ENCODE measurements at regions not wholly inside any gene's neighbourhood (a gene's known extent, or its start where the extent isn't known, plus 50 kb on each side); places are given as distances from the start of the nearest gene placed in this dataset.

DNA sequence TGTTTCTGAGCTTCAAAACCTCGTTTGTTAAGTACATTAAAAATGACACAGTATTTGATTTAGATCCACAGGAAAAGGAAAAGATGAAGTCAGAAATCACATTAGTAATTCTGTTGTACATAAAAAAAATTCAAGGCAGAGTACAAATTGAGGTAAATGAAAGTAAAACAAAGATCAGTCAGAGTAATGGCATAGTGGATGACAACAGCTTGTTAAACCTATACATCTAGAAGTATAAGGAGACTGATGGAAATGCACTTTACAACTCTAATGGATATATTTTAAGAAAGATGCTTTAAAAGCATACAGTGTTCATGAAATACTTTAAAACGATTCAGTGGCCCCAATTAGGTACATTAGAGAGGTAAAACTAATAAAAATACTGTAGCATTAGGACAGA lies 631.3 kb upstream of the SEMA6A start:
- TF ChIP-seq, protein P1, sequence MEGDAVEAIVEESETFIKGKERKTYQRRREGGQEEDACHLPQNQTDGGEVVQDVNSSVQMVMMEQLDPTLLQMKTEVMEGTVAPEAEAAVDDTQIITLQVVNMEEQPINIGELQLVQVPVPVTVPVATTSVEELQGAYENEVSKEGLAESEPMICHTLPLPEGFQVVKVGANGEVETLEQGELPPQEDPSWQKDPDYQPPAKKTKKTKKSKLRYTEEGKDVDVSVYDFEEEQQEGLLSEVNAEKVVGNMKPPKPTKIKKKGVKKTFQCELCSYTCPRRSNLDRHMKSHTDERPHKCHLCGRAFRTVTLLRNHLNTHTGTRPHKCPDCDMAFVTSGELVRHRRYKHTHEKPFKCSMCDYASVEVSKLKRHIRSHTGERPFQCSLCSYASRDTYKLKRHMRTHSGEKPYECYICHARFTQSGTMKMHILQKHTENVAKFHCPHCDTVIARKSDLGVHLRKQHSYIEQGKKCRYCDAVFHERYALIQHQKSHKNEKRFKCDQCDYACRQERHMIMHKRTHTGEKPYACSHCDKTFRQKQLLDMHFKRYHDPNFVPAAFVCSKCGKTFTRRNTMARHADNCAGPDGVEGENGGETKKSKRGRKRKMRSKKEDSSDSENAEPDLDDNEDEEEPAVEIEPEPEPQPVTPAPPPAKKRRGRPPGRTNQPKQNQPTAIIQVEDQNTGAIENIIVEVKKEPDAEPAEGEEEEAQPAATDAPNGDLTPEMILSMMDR (conservative IDR thresholded peaks at IDR 0.05) = no peak
- TF ChIP-seq EZH2 (IDR thresholded peaks at IDR 0.05; ENCODE audit: low read depth) = no peak
